ENCODE measurements at regions not wholly inside any gene's neighbourhood (a gene's known extent, or its start where the extent isn't known, plus 50 kb on each side); places are given as distances from the start of the nearest gene placed in this dataset.

DNA sequence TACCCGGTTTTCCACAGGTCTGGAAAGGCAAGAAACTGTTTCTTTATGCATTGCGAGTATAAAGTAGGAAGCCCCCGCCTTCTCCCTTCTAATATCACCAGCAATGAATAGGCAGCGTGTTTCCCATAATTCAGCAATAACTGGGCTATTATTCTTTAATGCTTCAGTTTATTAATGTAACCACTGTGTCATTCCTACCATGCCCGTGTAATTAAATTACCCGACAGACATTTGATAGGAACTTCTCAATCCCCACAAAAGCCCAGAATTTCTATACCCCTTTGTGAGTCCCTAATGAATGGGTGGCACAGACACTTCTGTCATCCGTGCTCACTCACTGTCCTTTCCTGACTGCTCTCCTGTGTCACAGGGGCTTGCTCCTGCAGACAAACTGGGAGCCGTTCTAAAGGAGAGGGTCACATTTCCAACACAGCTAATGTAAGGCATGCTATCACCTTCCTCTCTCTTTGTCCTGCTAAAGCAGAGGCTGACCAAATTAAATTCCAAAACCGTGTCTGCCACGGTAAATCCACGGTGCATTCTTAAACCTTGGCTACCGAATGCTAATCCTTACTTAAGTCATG is 108.5 kb upstream of the MID1 start:
- Mint-ChIP-seq H3K36me3 (ENCODE audit: low read depth, unreplicated experiment) (no peaks in the 10 kb centered on the region), H3K27ac (ENCODE audit: unreplicated experiment) (no peak overlapping the region), H3K4me3 (ENCODE audit: unreplicated experiment) (no peak overlapping the region), H3K4me1 (ENCODE audit: low read depth, unreplicated experiment) (peaks cover 14% of the 10 kb centered on the region), H3K9me3 (ENCODE audit: unreplicated experiment) (no peaks in the 10 kb centered on the region), H3K27me3 (ENCODE audit: low read depth, unreplicated experiment) (no peaks in the 10 kb centered on the region)
- H3K27me3 ChIP-seq (ENCODE audit: insufficient read depth, low read length): no peaks in the 10 kb centered on the region
- no peaks in the 10 kb centered on the region for H3K36me3 ChIP-seq (ENCODE audit: insufficient read depth, low read length)
- DNase-seq (ENCODE audit: low read depth): no peak
- H3K4me2 ChIP-seq (ENCODE audit: low read length): no peak overlapping the region
- no peak for FAIRE-seq
- no peaks in the 10 kb centered on the region for H4K20me1 ChIP-seq (ENCODE audit: insufficient read depth, low read length)
- no peak overlapping the region for H2AFZ ChIP-seq (ENCODE audit: low read depth, low read length)
- no peak overlapping the region for H3K9ac ChIP-seq (ENCODE audit: low read length)
- H3K4me1 ChIP-seq (ENCODE audit: insufficient read depth, low read length): no peaks in the 10 kb centered on the region
- no peak overlapping the region for H3K27ac ChIP-seq (ENCODE audit: low read depth, low read length)
- H3K79me2 ChIP-seq (ENCODE audit: insufficient read depth, low read length): no peaks in the 10 kb centered on the region
- TF ChIP-seq, protein P1, sequence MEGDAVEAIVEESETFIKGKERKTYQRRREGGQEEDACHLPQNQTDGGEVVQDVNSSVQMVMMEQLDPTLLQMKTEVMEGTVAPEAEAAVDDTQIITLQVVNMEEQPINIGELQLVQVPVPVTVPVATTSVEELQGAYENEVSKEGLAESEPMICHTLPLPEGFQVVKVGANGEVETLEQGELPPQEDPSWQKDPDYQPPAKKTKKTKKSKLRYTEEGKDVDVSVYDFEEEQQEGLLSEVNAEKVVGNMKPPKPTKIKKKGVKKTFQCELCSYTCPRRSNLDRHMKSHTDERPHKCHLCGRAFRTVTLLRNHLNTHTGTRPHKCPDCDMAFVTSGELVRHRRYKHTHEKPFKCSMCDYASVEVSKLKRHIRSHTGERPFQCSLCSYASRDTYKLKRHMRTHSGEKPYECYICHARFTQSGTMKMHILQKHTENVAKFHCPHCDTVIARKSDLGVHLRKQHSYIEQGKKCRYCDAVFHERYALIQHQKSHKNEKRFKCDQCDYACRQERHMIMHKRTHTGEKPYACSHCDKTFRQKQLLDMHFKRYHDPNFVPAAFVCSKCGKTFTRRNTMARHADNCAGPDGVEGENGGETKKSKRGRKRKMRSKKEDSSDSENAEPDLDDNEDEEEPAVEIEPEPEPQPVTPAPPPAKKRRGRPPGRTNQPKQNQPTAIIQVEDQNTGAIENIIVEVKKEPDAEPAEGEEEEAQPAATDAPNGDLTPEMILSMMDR (IDR thresholded peaks at IDR 0.05; ENCODE audit: insufficient read depth, low read depth, low read length): no peak
- TF ChIP-seq EZH2 (IDR thresholded peaks at IDR 0.05; ENCODE audit: insufficient read depth, low read length): no peak
- no peaks in the 10 kb centered on the region for H3K9me3 ChIP-seq (ENCODE audit: insufficient read depth, low read depth, low read length)
- no peak overlapping the region for H3K4me3 ChIP-seq (ENCODE audit: insufficient read depth, low read depth, low read length)

DNA sequence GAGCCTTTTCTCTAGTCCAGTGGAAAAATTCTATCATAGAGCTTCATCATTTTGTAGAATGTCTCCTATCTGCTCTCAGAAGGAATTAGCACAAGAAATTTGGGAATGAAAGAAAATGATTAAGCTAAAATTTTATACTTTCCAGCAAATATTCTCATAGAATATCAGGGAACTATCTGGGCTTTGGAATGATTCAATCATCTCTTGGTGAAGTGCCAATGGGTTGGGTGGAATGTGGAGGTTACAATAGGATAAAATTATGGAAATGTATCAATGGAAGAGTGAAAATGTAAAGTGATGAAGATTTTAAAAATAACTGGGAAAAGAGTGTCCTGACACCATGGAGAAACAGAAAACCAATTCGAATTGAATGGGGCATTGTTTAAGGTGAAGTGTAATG is 119.0 kb upstream of the MID1 start:
- no peaks in the 10 kb centered on the region for H3K27me3 Mint-ChIP-seq (ENCODE audit: low read depth, unreplicated experiment)
- FAIRE-seq (no peak), DNase-seq (ENCODE audit: low read depth) (no peak)
- no peak overlapping the region for H3K27ac Mint-ChIP-seq (ENCODE audit: unreplicated experiment)
- Histone ChIP-seq H2AFZ (ENCODE audit: low read depth, low read length) (no peak overlapping the region), H3K9ac (ENCODE audit: low read length) (no peak overlapping the region), H3K36me3 (ENCODE audit: insufficient read depth, low read length) (no peaks in the 10 kb centered on the region), H3K4me3 (ENCODE audit: insufficient read depth, low read depth, low read length) (no peak overlapping the region), H3K27ac (ENCODE audit: low read depth, low read length) (no peak overlapping the region), H3K4me1 (ENCODE audit: insufficient read depth, low read length) (no peaks in the 10 kb centered on the region), H3K27me3 (ENCODE audit: insufficient read depth, low read length) (no peaks in the 10 kb centered on the region), H3K4me2 (ENCODE audit: low read length) (no peak overlapping the region), H4K20me1 (ENCODE audit: insufficient read depth, low read length) (no peaks in the 10 kb centered on the region), H3K9me3 (ENCODE audit: insufficient read depth, low read depth, low read length) (no peaks in the 10 kb centered on the region), H3K79me2 (ENCODE audit: insufficient read depth, low read length) (no peaks in the 10 kb centered on the region)
- TF ChIP-seq, protein P1 (IDR thresholded peaks at IDR 0.05; ENCODE audit: insufficient read depth, low read depth, low read length): no peak
- TF ChIP-seq EZH2 (IDR thresholded peaks at IDR 0.05; ENCODE audit: insufficient read depth, low read length): no peak
- H3K4me3 Mint-ChIP-seq (ENCODE audit: unreplicated experiment): no peak overlapping the region
- peaks cover 6% of the 10 kb centered on the region for H3K4me1 Mint-ChIP-seq (ENCODE audit: low read depth, unreplicated experiment)
- no peaks in the 10 kb centered on the region for H3K36me3 Mint-ChIP-seq (ENCODE audit: low read depth, unreplicated experiment)
- no peaks in the 10 kb centered on the region for H3K9me3 Mint-ChIP-seq (ENCODE audit: unreplicated experiment)

DNA sequence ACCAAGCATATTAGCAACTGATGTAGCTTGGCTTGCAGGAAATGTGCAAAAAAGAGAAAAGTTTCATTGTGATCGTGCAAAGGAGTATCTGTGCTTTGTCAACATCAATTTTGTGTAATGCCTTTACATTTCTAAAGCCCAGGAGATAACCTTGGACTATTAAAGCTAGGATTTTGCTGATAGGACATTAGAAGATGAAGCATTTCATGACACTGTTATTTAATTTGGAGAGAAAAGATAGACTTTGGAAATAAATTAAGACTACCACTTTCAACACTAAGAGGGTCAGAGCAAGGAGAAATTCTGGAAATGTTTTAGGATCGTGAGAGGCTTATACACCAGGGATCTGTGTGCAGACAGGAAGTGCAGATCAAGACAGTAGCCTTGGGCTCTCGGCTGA is 120.6 kb upstream of the MID1 start:
- H3K9me3 ChIP-seq (ENCODE audit: insufficient read depth, low read depth, low read length): no peaks in the 10 kb centered on the region
- H3K9ac ChIP-seq (ENCODE audit: low read length): no peak overlapping the region
- no peak overlapping the region for H2AFZ ChIP-seq (ENCODE audit: low read depth, low read length)
- no peak overlapping the region for H3K4me2 ChIP-seq (ENCODE audit: low read length)
- TF ChIP-seq EZH2 (IDR thresholded peaks at IDR 0.05; ENCODE audit: insufficient read depth, low read length): no peak
- TF ChIP-seq, protein P1 (IDR thresholded peaks at IDR 0.05; ENCODE audit: insufficient read depth, low read depth, low read length): no peak
- H3K79me2 ChIP-seq (ENCODE audit: insufficient read depth, low read length): no peaks in the 10 kb centered on the region
- Mint-ChIP-seq H3K9me3 (ENCODE audit: unreplicated experiment) (no peaks in the 10 kb centered on the region), H3K36me3 (ENCODE audit: low read depth, unreplicated experiment) (no peaks in the 10 kb centered on the region), H3K4me1 (ENCODE audit: low read depth, unreplicated experiment) (peaks cover 7% of the 10 kb centered on the region), H3K27ac (ENCODE audit: unreplicated experiment) (no peak overlapping the region), H3K4me3 (ENCODE audit: unreplicated experiment) (no peak overlapping the region), H3K27me3 (ENCODE audit: low read depth, unreplicated experiment) (no peaks in the 10 kb centered on the region)
- H3K36me3 ChIP-seq (ENCODE audit: insufficient read depth, low read length): no peaks in the 10 kb centered on the region
- no peaks in the 10 kb centered on the region for H3K27me3 ChIP-seq (ENCODE audit: insufficient read depth, low read length)
- H3K4me3 ChIP-seq (ENCODE audit: insufficient read depth, low read depth, low read length): no peak overlapping the region
- H3K27ac ChIP-seq (ENCODE audit: low read depth, low read length): no peak overlapping the region
- no peaks in the 10 kb centered on the region for H3K4me1 ChIP-seq (ENCODE audit: insufficient read depth, low read length)
- FAIRE-seq (no peak), DNase-seq (ENCODE audit: low read depth) (no peak)
- H4K20me1 ChIP-seq (ENCODE audit: insufficient read depth, low read length): no peaks in the 10 kb centered on the region

All from astrocyte (in vitro differentiated cells and primary cell).